MM.1S (cell line): ENCODE measurements at regions not wholly inside any gene's neighbourhood (a gene's known extent, or its start where the extent isn't known, plus 50 kb on each side); places are given as distances from the start of the nearest gene placed in this dataset.

Source experiments
- DNase-seq: peaks from one replicate; pipeline ENCODE4 v3.0.0-alpha.2; 2015
- H2AFZ ChIP-seq: fragments of 300-600 bp; sonication (generic); 2 replicates; pipeline ENCODE4 v1.6.0; 2016; ENCODE audit warnings: antibody characterized with exemption, low read length
- H3F3A ChIP-seq: fragments of 300-600 bp; sonication (generic); 2 replicates; pipeline ENCODE4 v1.6.1; 2016; ENCODE audit warnings: mild to moderate bottlenecking, antibody characterized with exemption, low read length, moderate library complexity, mixed read lengths; ENCODE audit not compliant: insufficient read depth
- H3K27ac ChIP-seq: fragments of 300-600 bp; sonication (generic); 2 replicates; pipeline ENCODE4 v1.5.1; 2016; ENCODE audit warnings: mild to moderate bottlenecking, low read length
- H3K27me3 ChIP-seq: fragments of 300-600 bp; sonication (generic); replicated peaks from 2 replicates; pipeline ENCODE4 v1.6.0; 2016; ENCODE audit warnings: low read length; ENCODE audit not compliant: insufficient read depth
- H3K36me3 ChIP-seq: fragments of 300-600 bp; sonication (generic); replicated peaks from 2 replicates; pipeline ENCODE4 v1.6.1; 2016; ENCODE audit warnings: mild to moderate bottlenecking, low read length, mixed read lengths; ENCODE audit not compliant: insufficient read depth
- H3K4me1 ChIP-seq: fragments of 300-600 bp; sonication (generic); 2 replicates; pipeline ENCODE4 v1.6.1; 2016; ENCODE audit warnings: low read length, mixed read lengths
- H3K4me2 ChIP-seq: fragments of 300-600 bp; sonication (generic); 2 replicates; pipeline ENCODE4 v1.6.0; 2016; ENCODE audit warnings: low read depth, low read length
- H3K4me3 ChIP-seq: fragments of 300-600 bp; sonication (generic); 2 replicates; pipeline ENCODE4 v1.5.1; 2016; ENCODE audit warnings: low read length, mixed read lengths
- H3K79me2 ChIP-seq: fragments of 300-600 bp; sonication (generic); 2 replicates; pipeline ENCODE4 v1.6.1; 2016; ENCODE audit warnings: mixed run types, low read length, mixed read lengths
- H3K9ac ChIP-seq: fragments of 300-600 bp; sonication (generic); 2 replicates; pipeline ENCODE4 v1.6.1; 2016; ENCODE audit warnings: low read length, mixed read lengths
- H3K9me2 ChIP-seq: fragments of 300-600 bp; sonication (generic); replicated peaks from 2 replicates; pipeline ENCODE4 v1.6.1; 2016; ENCODE audit warnings: mild to moderate bottlenecking, low read length, mixed read lengths; ENCODE audit not compliant: insufficient read depth
- H3K9me3 ChIP-seq: fragments of 300-600 bp; sonication (generic); replicated peaks from 2 replicates; pipeline ENCODE4 v1.6.1; 2016; ENCODE audit warnings: mild to moderate bottlenecking, low read length, mixed read lengths; ENCODE audit not compliant: insufficient read depth
- H4K20me1 ChIP-seq: fragments of 300-600 bp; sonication (generic); 2 replicates; pipeline ENCODE4 v1.6.1; 2016; ENCODE audit warnings: mild to moderate bottlenecking, low read length, moderate library complexity, mixed read lengths; ENCODE audit not compliant: insufficient read depth
- EZH2 ChIP-seq: fragments of 300-600 bp; sonication (generic); optimal IDR thresholded peaks from 2 replicates; pipeline ENCODE3; 2017; ENCODE audit warnings: low read depth, mild to moderate bottlenecking, antibody characterized with exemption, low read length, mixed read lengths
- EZH2phosphoT487 ChIP-seq: fragments of 300-600 bp; sonication (generic); IDR thresholded peaks from 2 replicates; pipeline ENCODE4 v1.6.1; 2018; ENCODE audit warnings: antibody characterized with exemption, low read length
- TF ChIP-seq, protein P1 (sequence below): fragments of 300-600 bp; sonication (generic); IDR thresholded peaks from 2 replicates; pipeline ENCODE4 v1.5.1; 2016; ENCODE audit warnings: antibody characterized with exemption, low read length, mixed read lengths

DNA sequence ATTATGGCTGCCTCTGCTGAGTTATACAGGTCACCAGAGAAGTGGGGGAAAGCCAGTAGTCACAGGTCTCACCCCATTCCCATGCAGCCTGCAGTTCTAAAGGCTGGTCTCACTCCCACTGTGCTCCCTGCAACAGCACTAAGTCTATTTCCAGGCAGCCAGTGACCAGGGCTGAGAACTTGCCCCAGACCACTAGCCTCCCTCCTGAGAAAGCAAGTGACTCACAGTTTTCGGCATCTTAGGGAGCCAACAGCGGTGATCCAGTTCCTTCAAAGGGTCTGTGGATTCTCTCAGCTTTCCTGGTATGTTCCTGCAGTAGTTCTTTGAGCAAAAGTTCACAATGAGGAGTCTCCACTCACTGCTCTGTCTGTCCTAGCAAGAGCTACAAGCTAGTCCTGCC is 329.6 kb upstream of the MAP2 start:
- Histone ChIP-seq H4K20me1 (no peaks in the 10 kb centered on the region), H3K27ac (no peak overlapping the region), H3K9ac (no peak overlapping the region), H3F3A (no peaks in the 10 kb centered on the region), H3K79me2 (no peaks in the 10 kb centered on the region), H3K36me3 (no peaks in the 10 kb centered on the region), H3K4me2 (no peak overlapping the region), H3K27me3 (no peaks in the 10 kb centered on the region), H3K9me3 (no peaks in the 10 kb centered on the region), H3K4me1 (no peaks in the 10 kb centered on the region), H3K9me2 (no peaks in the 10 kb centered on the region), H3K4me3 (no peak overlapping the region), H2AFZ (no peak overlapping the region)
- TF ChIP-seq EZH2phosphoT487 (no peak), EZH2 (no peak)
- TF ChIP-seq, protein P1, sequence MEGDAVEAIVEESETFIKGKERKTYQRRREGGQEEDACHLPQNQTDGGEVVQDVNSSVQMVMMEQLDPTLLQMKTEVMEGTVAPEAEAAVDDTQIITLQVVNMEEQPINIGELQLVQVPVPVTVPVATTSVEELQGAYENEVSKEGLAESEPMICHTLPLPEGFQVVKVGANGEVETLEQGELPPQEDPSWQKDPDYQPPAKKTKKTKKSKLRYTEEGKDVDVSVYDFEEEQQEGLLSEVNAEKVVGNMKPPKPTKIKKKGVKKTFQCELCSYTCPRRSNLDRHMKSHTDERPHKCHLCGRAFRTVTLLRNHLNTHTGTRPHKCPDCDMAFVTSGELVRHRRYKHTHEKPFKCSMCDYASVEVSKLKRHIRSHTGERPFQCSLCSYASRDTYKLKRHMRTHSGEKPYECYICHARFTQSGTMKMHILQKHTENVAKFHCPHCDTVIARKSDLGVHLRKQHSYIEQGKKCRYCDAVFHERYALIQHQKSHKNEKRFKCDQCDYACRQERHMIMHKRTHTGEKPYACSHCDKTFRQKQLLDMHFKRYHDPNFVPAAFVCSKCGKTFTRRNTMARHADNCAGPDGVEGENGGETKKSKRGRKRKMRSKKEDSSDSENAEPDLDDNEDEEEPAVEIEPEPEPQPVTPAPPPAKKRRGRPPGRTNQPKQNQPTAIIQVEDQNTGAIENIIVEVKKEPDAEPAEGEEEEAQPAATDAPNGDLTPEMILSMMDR, result no peak
- DNase-seq, result no peak

DNA sequence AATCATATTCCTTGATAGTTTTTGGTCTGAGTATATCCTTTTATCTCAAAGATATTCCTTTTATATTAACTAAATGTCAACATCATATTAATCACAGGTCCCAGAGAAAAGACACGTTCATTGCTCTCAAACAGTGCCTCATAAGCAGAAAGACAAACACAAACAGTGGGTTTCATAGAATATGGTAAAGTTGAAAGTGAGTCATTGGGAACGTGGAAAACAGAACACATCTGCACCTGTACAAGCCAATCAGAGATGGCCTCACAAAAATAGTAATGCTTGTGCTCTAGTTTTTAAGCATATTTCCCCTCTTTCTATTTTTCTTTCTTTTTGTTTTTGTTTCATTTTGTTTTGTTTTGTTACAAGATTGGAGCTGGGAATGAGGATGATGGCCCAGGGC is 328.4 kb upstream of the MAP2 start:
- no peak overlapping the region for H3K27ac ChIP-seq

DNA sequence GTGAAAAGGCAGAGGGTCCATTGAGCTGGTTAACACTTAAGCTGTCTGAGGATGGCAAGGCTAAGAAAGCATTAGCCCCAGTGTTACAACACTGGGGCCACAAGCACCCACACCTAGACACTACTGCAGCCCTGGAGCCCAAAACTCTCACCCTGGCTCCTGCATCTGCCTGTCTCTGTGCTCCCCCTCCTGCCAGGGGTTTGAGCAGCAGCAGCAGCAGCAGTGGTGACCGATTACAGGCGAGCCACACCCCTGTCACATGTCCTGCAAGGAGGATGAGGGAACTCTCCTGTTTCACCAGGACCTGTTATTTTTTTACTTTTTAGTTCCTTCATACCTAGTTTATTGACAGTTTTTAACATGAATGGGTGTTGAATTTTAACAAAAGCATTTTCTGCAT is 326.7 kb upstream of the MAP2 start:
- Histone ChIP-seq H3K4me2 (no peak overlapping the region), H3K9ac (no peak overlapping the region), H3F3A (no peaks in the 10 kb centered on the region), H3K27ac (no peak overlapping the region), H4K20me1 (no peaks in the 10 kb centered on the region), H3K36me3 (no peaks in the 10 kb centered on the region), H3K4me1 (no peaks in the 10 kb centered on the region), H3K9me2 (no peaks in the 10 kb centered on the region), H3K9me3 (no peaks in the 10 kb centered on the region), H3K4me3 (no peak overlapping the region), H3K79me2 (no peaks in the 10 kb centered on the region), H3K27me3 (no peaks in the 10 kb centered on the region), H2AFZ (no peak overlapping the region)
- no peak for TF ChIP-seq EZH2phosphoT487
- TF ChIP-seq, protein P1, result no peak
- TF ChIP-seq EZH2, result no peak
- no peak for DNase-seq

More for the DNA sequence above, 328.4 kb upstream of the MAP2 start:
- no peaks in the 10 kb centered on the region for H3K79me2 ChIP-seq
- H3K4me1 ChIP-seq, result no peaks in the 10 kb centered on the region
- no peaks in the 10 kb centered on the region for H4K20me1 ChIP-seq
- TF ChIP-seq, protein P1, result no peak
- no peak for TF ChIP-seq EZH2
- TF ChIP-seq EZH2phosphoT487, result no peak
- H2AFZ ChIP-seq, result peak overlapping the region; percentile 36
- no peaks in the 10 kb centered on the region for H3K36me3 ChIP-seq
- no peaks in the 10 kb centered on the region for H3F3A ChIP-seq
- H3K9me3 ChIP-seq, result no peaks in the 10 kb centered on the region
- no peaks in the 10 kb centered on the region for H3K9me2 ChIP-seq
- no peaks in the 10 kb centered on the region for H3K27me3 ChIP-seq
- no peak overlapping the region for H3K4me3 ChIP-seq
- peak; percentile 12 for DNase-seq
- no peak overlapping the region for H3K9ac ChIP-seq
- H3K4me2 ChIP-seq, result peak overlapping the region; percentile 9; the same call in 1 of the 2 replicates
